GDM1 (cell line): ENCODE measurements at regions not wholly inside any gene's neighbourhood (a gene's known extent, or its start where the extent isn't known, plus 50 kb on each side); places are given as distances from the start of the nearest gene placed in this dataset.

ENCODE experiments used
- DNase-seq: peaks from one replicate; lab custom pipeline; 2025; lab: John Stamatoyannopoulos, UW

- no peak for DNase-seq
Measured at GRCh38 chr3:162810776-162811175, 1314.2 kb downstream of the OTOL1 start.

- no peak for DNase-seq
Measured at GRCh38 chr3:162842549-162843216, 1346.1 kb downstream of the OTOL1 start.

- no peak for DNase-seq
Measured at GRCh38 chr3:162845918-162846317, 1349.3 kb downstream of the OTOL1 start.

- DNase-seq = no peak
Measured at GRCh38 chr3:162847511-162847910, 1350.9 kb downstream of the OTOL1 start.

GRCh38 chr3:162863579-162863978, 1367.0 kb downstream of the OTOL1 start:
- DNase-seq = no peak

- no peak for DNase-seq
Measured at GRCh38 chr3:162865466-162865865, 1368.9 kb downstream of the OTOL1 start.

- no peak for DNase-seq
Measured at GRCh38 chr3:162879021-162879562, 1382.5 kb downstream of the OTOL1 start.

- DNase-seq = no peak
Measured at GRCh38 chr3:162884373-162884772, 1387.8 kb downstream of the OTOL1 start.

- no peak for DNase-seq
Measured at GRCh38 chr3:162892921-162893793, 1396.5 kb downstream of the OTOL1 start.

GRCh38 chr3:162897291-162897690, 1400.7 kb downstream of the OTOL1 start:
- no peak for DNase-seq

- no peak for DNase-seq
Measured at GRCh38 chr3:162932503-162932902, 1435.9 kb downstream of the OTOL1 start.

GRCh38 chr3:162933656-162934055, 1437.0 kb downstream of the OTOL1 start:
- DNase-seq = no peak

GRCh38 chr3:162936706-162937105, 1440.1 kb downstream of the OTOL1 start:
- DNase-seq = no peak

- no peak for DNase-seq
Measured at GRCh38 chr3:162938083-162938482, 1441.5 kb downstream of the OTOL1 start.

- no peak for DNase-seq
Measured at GRCh38 chr3:162945626-162946025, 1449.0 kb downstream of the OTOL1 start.

- no peak for DNase-seq
Measured at GRCh38 chr3:162956711-162957110, 1460.1 kb downstream of the OTOL1 start.

GRCh38 chr3:162960269-162960668, 1463.7 kb downstream of the OTOL1 start:
- no peak for DNase-seq

GRCh38 chr3:162970292-162970691, 1473.7 kb downstream of the OTOL1 start:
- DNase-seq = no peak

GRCh38 chr3:162971715-162972114, 1475.1 kb downstream of the OTOL1 start:
- DNase-seq = no peak

GRCh38 chr3:162973428-162973917, 1476.9 kb downstream of the OTOL1 start:
- no peak for DNase-seq

- no peak for DNase-seq
Measured at GRCh38 chr3:162978136-162978535, 1481.5 kb downstream of the OTOL1 start.

GRCh38 chr3:162984746-162985145, 1488.1 kb downstream of the OTOL1 start:
- DNase-seq = no peak
